WTC11 (cell line): ENCODE measurements at regions not wholly inside any gene's neighbourhood (a gene's known extent, or its start where the extent isn't known, plus 50 kb on each side); places are given as distances from the start of the nearest gene placed in this dataset.

ENCODE experiments used
- CTCF ChIP-seq: fragments of 200-600 bp; IDR thresholded peaks from 2 replicates; pipeline ENCODE4 v1.8.0; 2022; ENCODE audit warnings: antibody characterized with exemption
- FOXP4 ChIP-seq: sonication (generic); formaldehyde crosslinking; IDR thresholded peaks from 2 replicates; pipeline ENCODE4 v1.8.0; 2022; ENCODE audit warnings: mild to moderate bottlenecking, missing genetic modification reagents
- JAZF1 ChIP-seq: fragments of 250-450 bp; sonication (Bioruptor Pico); IDR thresholded peaks from 2 replicates; pipeline ENCODE4 v1.9.0; 2021; ENCODE audit warnings: moderate library complexity, mild to moderate bottlenecking, inconsistent platforms
- MAX ChIP-seq: sonication (generic); formaldehyde crosslinking; IDR thresholded peaks from 2 replicates; pipeline ENCODE4 v1.8.0; 2022; ENCODE audit warnings: mild to moderate bottlenecking, missing genetic modification reagents
- NR3C1 ChIP-seq: sonication (generic); formaldehyde crosslinking; conservative IDR thresholded peaks from 2 replicates; pipeline ENCODE4 v1.8.1; 2023; ENCODE audit warnings: low read depth, mild to moderate bottlenecking, missing genetic modification reagents
- SP1 ChIP-seq: sonication (generic); formaldehyde crosslinking; conservative IDR thresholded peaks from 2 replicates; pipeline ENCODE4 v1.8.1; 2022; ENCODE audit warnings: missing genetic modification reagents
- ZNF121 ChIP-seq: sonication (generic); formaldehyde crosslinking; IDR thresholded peaks from 2 replicates; pipeline ENCODE4 v1.8.0; 2023; ENCODE audit warnings: missing genetic modification reagents
- ZNF138 ChIP-seq: sonication (generic); formaldehyde crosslinking; conservative IDR thresholded peaks from 2 replicates; pipeline ENCODE4 v1.8.1; 2022; ENCODE audit warnings: mild to moderate bottlenecking, moderate library complexity, missing genetic modification reagents
- TF ChIP-seq, protein P1 (sequence below): sonication (generic); formaldehyde crosslinking; conservative IDR thresholded peaks from 2 replicates; pipeline ENCODE4 v1.8.1; 2022; ENCODE audit warnings: mild to moderate bottlenecking, missing genetic modification reagents

DNA sequence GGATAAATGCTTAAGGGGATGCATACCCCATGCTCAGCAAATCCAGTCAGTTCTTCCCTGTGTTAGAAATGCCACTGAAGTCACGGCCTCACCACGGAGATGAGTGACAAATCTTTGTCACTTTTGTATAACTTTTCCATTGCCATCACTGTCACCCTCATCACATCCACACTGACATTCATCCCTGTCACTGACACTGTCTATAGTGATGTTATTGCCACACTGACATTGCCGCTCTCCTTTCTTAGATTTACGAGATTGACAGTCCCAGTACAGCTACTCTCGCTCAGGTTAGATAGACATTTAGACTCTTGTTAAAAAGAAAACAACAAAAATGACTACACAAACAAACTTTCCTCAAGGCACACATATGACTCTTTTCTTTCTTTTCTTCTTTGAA is 910.7 kb upstream of the CNTN5 start:
- no peak for TF ChIP-seq JAZF1 (CRISPR knock-in tag)
- TF ChIP-seq CTCF = no peak
- TF ChIP-seq, protein P1, sequence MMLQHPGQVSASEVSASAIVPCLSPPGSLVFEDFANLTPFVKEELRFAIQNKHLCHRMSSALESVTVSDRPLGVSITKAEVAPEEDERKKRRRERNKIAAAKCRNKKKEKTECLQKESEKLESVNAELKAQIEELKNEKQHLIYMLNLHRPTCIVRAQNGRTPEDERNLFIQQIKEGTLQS (CRISPR knock-in tag) = no peak
- TF ChIP-seq FOXP4 (CRISPR knock-in tag) = no peak
- TF ChIP-seq MAX (CRISPR knock-in tag) = no peak
- TF ChIP-seq SP1 = no peak
- TF ChIP-seq NR3C1 = no peak
- no peak for TF ChIP-seq ZNF138
- TF ChIP-seq ZNF121 (CRISPR knock-in tag) = no peak
